Adrenal gland (tissue), 9 donors: ENCODE measurements at regions not wholly inside any gene's neighbourhood (a gene's known extent, or its start where the extent isn't known, plus 50 kb on each side); places are given as distances from the start of the nearest gene placed in this dataset.

ENCODE experiments used
- DNase-seq, 7 donors: peaks; one replicate each; pipeline ENCODE4 v3.0.0-alpha.2; 2019 to 2020
- H3K27ac ChIP-seq, 5 donors: fragments of 200-600 bp; sonication (generic) in 4 of 5; 1 replicate in 3 of 5; 2 replicates in 2 of 5; pipeline versions ENCODE4 v1.5.1 to v1.8.0; 2016 to 2020; ENCODE audit warnings: mild to moderate bottlenecking in 1 of 5
- H3K27me3 ChIP-seq: fragments of 200-600 bp; 2 replicates; pipeline ENCODE4 v1.8.0; 2021
- H3K36me3 ChIP-seq, 2 donors: fragments of 200-600 bp; replicated peaks in 1 of 2; 1 replicate in 1 of 2; 2 replicates in 1 of 2; pipeline versions ENCODE4 v1.5.1 to v1.8.0; 2018 to 2022
- H3K4me1 ChIP-seq, 2 donors: fragments of 200-600 bp; replicated peaks in 1 of 2; 1 replicate in 1 of 2; 2 replicates in 1 of 2; pipeline versions ENCODE4 v1.5.1 to v1.8.0; 2018 to 2021
- H3K4me3 ChIP-seq, 4 donors: fragments of 200-600 bp; sonication (generic) in 3 of 4; one replicate each; pipeline ENCODE4 v1.5.1; 2016 to 2018
- H3K9me3 ChIP-seq, 3 donors: fragments of 200-600 bp; sonication (generic) in 1 of 3; replicated peaks in 1 of 3; 1 replicate in 2 of 3; 2 replicates in 1 of 3; pipeline versions ENCODE4 v1.5.1 to v1.8.0; 2016 to 2021
- POLR2A ChIP-seq, 2 donors: fragments of 450-650 bp; IDR thresholded peaks; one replicate each; pipeline ENCODE4 v1.6.1; 2017; ENCODE audit warnings: antibody characterized with exemption in 2 of 2, mild to moderate bottlenecking in 2 of 2, moderate library complexity in 1 of 2
- WGBS, 4 donors: extraction: QIAGEN DNeasy Blood & Tissue Kit in 2 of 4; methylation state at CpG; one replicate each; pipeline versions ENCODE4 v1.1.5 to v1.1.7; 2013 to 2017; 5-methylcytosine and 5-hydroxymethylcytosine counted together
- intact Hi-C, 2 donors: fragments of 100-400 bp; cut with DNase I; formaldehyde crosslinking; loops; one replicate each; pipeline versions ENCODE4 v1.14.1 to v1.15.0; 2022 to 2023
- TF ChIP-seq, protein P1 (sequence below), 6 experiments: fragments of 450-650 bp in 4 of 6; fragments of 200-600 bp in 2 of 6; sonication (generic) in 1 of 6; IDR thresholded peaks; 1 replicate in 5 of 6; 2 replicates in 1 of 6; pipeline versions ENCODE4 v1.5.1 to v1.8.0; 2016 to 2021; ENCODE audit warnings: antibody characterized with exemption in 6 of 6, mild to moderate bottlenecking in 2 of 6, moderate library complexity in 1 of 6
- donor health status: healthy with polysubstance abuse.
- donor health status: Bipolar disorder and iron deficiency.
- donor health status: DM: yes; HTN: yes; CAD: no.
- donor health status: DM: no; HTN: no; CAD: no.
- donor health status: DM: no; HTN: no; CAD: no.

DNA sequence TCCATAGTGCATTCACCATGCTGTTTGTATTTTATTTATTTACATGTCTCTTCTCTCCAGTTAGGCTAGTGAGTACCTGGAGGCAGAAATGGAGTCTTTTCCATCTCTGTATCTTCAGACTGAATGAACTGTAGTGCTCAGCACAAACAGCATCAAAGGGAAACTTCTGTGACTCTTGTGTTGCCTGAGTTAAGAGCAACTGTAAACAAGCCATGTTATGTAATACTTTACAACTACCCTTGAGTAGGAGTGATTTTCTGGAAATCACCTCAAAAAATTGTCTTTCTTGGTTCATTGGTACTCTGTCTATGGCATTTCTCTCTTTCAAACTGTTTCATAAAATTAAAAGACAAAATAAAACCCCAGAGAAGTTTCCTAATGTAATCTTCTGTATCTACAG lies 258.3 kb downstream of the CGGBP1 start:
- Histone ChIP-seq H3K4me1 (peaks cover 0 to 3% of the 10 kb centered on the region in 2 donors), H3K27me3 (no peaks in the 10 kb centered on the region), H3K36me3 (no peaks in the 10 kb centered on the region), H3K9me3 (no peaks in the 10 kb centered on the region), H3K27ac (no peak overlapping the region), H3K4me3 (no peak overlapping the region)
- TF ChIP-seq, protein P1, sequence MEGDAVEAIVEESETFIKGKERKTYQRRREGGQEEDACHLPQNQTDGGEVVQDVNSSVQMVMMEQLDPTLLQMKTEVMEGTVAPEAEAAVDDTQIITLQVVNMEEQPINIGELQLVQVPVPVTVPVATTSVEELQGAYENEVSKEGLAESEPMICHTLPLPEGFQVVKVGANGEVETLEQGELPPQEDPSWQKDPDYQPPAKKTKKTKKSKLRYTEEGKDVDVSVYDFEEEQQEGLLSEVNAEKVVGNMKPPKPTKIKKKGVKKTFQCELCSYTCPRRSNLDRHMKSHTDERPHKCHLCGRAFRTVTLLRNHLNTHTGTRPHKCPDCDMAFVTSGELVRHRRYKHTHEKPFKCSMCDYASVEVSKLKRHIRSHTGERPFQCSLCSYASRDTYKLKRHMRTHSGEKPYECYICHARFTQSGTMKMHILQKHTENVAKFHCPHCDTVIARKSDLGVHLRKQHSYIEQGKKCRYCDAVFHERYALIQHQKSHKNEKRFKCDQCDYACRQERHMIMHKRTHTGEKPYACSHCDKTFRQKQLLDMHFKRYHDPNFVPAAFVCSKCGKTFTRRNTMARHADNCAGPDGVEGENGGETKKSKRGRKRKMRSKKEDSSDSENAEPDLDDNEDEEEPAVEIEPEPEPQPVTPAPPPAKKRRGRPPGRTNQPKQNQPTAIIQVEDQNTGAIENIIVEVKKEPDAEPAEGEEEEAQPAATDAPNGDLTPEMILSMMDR (IDR thresholded peaks at IDR 0.05) = no peak
- TF ChIP-seq POLR2A (IDR thresholded peaks at IDR 0.05) = no peak
- intact Hi-C loops = no loop called here
- no peak for DNase-seq

- WGBS, 4 donors = 41 to 67% (median 48%) methylated on average over 4 of the region's 4 CpGs
- no peak overlapping the region for H3K27ac ChIP-seq
- no peaks in the 10 kb centered on the region for H3K9me3 ChIP-seq
- H3K4me3 ChIP-seq = no peak overlapping the region
- DNase-seq = no peak
- H3K36me3 ChIP-seq = no peaks in the 10 kb centered on the region
- H3K27me3 ChIP-seq = no peaks in the 10 kb centered on the region
- intact Hi-C loops = no loop called here
- peaks cover 0 to 6% of the 10 kb centered on the region in 2 donors for H3K4me1 ChIP-seq
- TF ChIP-seq, protein P1 (IDR thresholded peaks at IDR 0.05) = no peak
- no peak for TF ChIP-seq POLR2A (IDR thresholded peaks at IDR 0.05)
Measured at GRCh38 chr3:87798567-87798947, 260.2 kb downstream of the CGGBP1 start.

DNA sequence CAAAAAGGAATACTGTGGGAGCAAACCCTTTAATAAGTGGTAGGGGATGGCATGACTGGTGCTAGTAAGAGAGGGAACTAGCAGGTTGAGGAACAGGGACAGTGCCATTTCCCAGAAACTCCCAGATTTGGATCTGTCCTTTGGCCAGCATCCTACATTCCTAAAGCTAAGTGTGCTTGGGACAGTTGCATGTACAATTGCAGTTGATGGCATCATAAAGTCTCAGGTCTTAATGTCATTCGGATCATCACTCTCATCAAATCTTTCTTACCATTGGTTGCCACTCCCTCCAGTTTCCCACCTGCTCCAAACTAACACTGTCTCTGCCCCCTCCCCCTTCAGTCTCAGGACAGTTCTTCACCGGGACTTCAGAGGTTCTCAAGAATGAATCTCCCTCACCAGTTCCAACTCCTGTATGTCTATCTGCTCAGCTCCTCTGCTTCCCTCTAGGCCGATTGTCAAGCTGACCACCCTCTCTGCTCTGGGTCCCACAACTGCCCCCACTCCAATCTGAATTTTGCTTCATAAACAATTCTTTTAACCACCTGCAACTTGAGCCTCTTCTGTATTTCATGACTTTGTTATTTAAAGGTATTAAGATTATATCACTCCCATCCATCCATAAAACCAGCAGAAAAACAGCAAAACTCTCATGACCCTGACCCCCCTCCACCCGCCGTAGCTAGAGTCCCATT lies 260.8 kb downstream of the CGGBP1 start:
- peaks cover 0 to 6% of the 10 kb centered on the region in 2 donors for H3K4me1 ChIP-seq
- H3K9me3 ChIP-seq = no peaks in the 10 kb centered on the region
- H3K36me3 ChIP-seq = no peaks in the 10 kb centered on the region
- DNase-seq = no peak
- intact Hi-C loops = no loop called here
- no peaks in the 10 kb centered on the region for H3K27me3 ChIP-seq
- 53 to 64% (median 57%) methylated on average over 5 of the region's 5 CpGs for WGBS, 4 donors
- H3K27ac ChIP-seq = no peak overlapping the region
- TF ChIP-seq, protein P1 (IDR thresholded peaks at IDR 0.05) = no peak
- TF ChIP-seq POLR2A (IDR thresholded peaks at IDR 0.05) = no peak
- H3K4me3 ChIP-seq = no peak overlapping the region

GRCh38 chr3:87796843-87797185 lies 262.0 kb downstream of the CGGBP1 start:
- 66 to 83% (median 72%) methylated on average over 3 of the region's 3 CpGs for WGBS, 4 donors
- peaks cover 9% of the 10 kb centered on the region for H3K27me3 ChIP-seq
- no peak for DNase-seq
- no peaks in the 10 kb centered on the region for H3K36me3 ChIP-seq
- no peak overlapping the region for H3K4me3 ChIP-seq
- no peak for TF ChIP-seq POLR2A (IDR thresholded peaks at IDR 0.05)
- TF ChIP-seq, protein P1 (IDR thresholded peaks at IDR 0.05) = no peak
- H3K9me3 ChIP-seq = no peaks in the 10 kb centered on the region
- intact Hi-C loops = no loop called here
- H3K27ac ChIP-seq = no peak overlapping the region
- peaks cover 0 to 18% of the 10 kb centered on the region in 2 donors for H3K4me1 ChIP-seq
